ENCODE measurements at regions not wholly inside any gene's neighbourhood (a gene's known extent, or its start where the extent isn't known, plus 50 kb on each side); places are given as distances from the start of the nearest gene placed in this dataset.

DNA sequence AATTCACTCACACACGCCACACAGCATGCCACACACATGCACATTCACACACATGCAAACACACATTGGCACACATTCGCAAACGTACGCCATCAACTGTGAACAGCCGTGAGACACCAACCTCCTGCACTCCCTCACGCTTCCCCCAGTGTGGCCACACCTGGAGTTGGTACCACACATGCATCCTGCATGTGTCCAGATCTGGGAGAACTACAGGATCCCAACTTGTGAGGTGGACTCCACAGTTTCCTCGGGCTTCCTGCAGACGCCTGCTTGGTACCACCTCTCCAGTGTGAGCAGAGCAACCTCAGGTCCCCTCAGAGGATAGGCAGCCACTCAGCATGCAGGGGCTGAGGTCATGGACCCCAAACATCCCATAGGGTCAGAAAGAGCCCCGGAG is 239.0 kb downstream of the EIPR1 start:
- no peak overlapping the region for H3K4me3 ChIP-seq (ENCODE audit: low read depth, low read length)
- DNase-seq (ENCODE audit: low read depth): no peak
- TF ChIP-seq, protein P1, sequence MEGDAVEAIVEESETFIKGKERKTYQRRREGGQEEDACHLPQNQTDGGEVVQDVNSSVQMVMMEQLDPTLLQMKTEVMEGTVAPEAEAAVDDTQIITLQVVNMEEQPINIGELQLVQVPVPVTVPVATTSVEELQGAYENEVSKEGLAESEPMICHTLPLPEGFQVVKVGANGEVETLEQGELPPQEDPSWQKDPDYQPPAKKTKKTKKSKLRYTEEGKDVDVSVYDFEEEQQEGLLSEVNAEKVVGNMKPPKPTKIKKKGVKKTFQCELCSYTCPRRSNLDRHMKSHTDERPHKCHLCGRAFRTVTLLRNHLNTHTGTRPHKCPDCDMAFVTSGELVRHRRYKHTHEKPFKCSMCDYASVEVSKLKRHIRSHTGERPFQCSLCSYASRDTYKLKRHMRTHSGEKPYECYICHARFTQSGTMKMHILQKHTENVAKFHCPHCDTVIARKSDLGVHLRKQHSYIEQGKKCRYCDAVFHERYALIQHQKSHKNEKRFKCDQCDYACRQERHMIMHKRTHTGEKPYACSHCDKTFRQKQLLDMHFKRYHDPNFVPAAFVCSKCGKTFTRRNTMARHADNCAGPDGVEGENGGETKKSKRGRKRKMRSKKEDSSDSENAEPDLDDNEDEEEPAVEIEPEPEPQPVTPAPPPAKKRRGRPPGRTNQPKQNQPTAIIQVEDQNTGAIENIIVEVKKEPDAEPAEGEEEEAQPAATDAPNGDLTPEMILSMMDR (IDR thresholded peaks at IDR 0.05; ENCODE audit: insufficient read depth, low read length): no peak

GRCh38 chr2:3137651-3138300 is 239.8 kb downstream of the EIPR1 start:
- no peak overlapping the region for H3K4me3 ChIP-seq (ENCODE audit: low read depth, low read length)
- TF ChIP-seq, protein P1 (IDR thresholded peaks at IDR 0.05; ENCODE audit: insufficient read depth, low read length): no peak
- no peak for DNase-seq (ENCODE audit: low read depth)

- H3K4me3 ChIP-seq (ENCODE audit: low read depth, low read length): no peak overlapping the region
- no peak for DNase-seq (ENCODE audit: low read depth)
- TF ChIP-seq, protein P1 (IDR thresholded peaks at IDR 0.05; ENCODE audit: insufficient read depth, low read length): no peak
Observed at GRCh38 chr2:3135676-3136075, 241.9 kb downstream of the EIPR1 start.

DNA sequence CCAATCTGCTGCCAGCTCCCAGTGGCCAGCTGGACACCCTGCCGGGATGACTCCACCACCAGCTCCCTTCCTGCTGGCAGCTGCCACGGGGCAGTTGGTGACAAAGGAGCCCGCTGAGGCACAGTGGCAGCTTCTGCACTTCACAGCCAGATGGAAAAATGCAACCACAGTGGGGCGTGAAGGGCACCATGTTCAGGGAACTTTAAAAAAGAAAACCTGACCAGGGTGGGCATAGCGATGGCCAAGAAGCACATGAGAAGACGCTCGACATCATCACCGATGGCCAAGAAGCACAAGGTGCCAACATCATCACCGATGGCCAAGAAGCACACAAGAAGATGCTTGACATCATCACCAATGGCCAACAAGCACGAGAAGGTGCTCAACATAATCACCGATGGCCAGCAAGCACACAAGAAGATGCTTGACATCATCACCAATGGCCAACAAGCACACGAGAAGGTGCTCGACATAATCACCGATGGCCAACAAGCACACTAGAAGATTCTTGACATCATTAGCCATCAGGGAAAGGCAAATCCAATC is 243.5 kb downstream of the EIPR1 start:
- no peak for DNase-seq (ENCODE audit: low read depth)
- TF ChIP-seq, protein P1 (IDR thresholded peaks at IDR 0.05; ENCODE audit: insufficient read depth, low read length): no peak
- H3K4me3 ChIP-seq (ENCODE audit: low read depth, low read length): no peak overlapping the region

DNA sequence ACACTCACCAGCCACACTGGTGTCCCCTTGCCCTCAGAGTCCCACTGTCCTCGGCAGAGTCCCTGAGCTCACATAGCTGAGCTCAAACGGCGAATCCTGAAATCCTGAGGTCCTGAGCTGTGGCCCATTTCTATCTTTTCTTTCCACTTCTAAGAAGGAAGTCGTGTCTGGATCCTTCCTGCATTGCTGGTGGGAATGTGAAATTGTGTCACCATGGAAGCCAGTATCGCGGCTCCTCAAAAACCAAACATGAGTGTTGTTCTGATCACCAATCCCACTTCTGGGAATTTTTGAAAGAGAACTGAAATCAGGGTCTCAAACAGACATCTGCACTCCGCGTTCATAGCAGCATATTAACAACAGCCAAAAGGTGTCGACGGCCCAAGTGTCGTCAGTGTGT is 244.7 kb downstream of the EIPR1 start:
- DNase-seq (ENCODE audit: low read depth): no peak
- TF ChIP-seq, protein P1 (IDR thresholded peaks at IDR 0.05; ENCODE audit: insufficient read depth, low read length): no peak

GRCh38 chr2:3132466-3132865 is 245.2 kb downstream of the EIPR1 start:
- no peak for DNase-seq (ENCODE audit: low read depth)
- TF ChIP-seq, protein P1 (IDR thresholded peaks at IDR 0.05; ENCODE audit: insufficient read depth, low read length): no peak
- H3K4me3 ChIP-seq (ENCODE audit: low read depth, low read length): no peak overlapping the region

More for the DNA sequence above, 244.7 kb downstream of the EIPR1 start:
- no peak overlapping the region for H3K4me3 ChIP-seq (ENCODE audit: low read depth, low read length)

Data from fibroblast of the aortic adventitia (primary cell).